ENCODE measurements at regions not wholly inside any gene's neighbourhood (a gene's known extent, or its start where the extent isn't known, plus 50 kb on each side); places are given as distances from the start of the nearest gene placed in this dataset.
"Not testable (repeated sequence)": the region's sequence is repeated elsewhere in the genome, so short reads cannot be mapped to it uniquely, and the experiment has no call there.

GRCh38 chr12:18828483-18828882, 90.6 kb downstream of the CAPZA3 start:
- Histone ChIP-seq H3K27ac (ENCODE audit: low read depth, low read length) (no peak overlapping the region), H4K20me1 (ENCODE audit: low read depth, low read length) (no peaks in the 10 kb centered on the region), H3K27me3 (ENCODE audit: low read length) (no peaks in the 10 kb centered on the region), H3K9ac (ENCODE audit: low read length) (no peak overlapping the region), H3K4me3 (ENCODE audit: insufficient read depth, low read length, poor library complexity, severe bottlenecking) (no peak overlapping the region), H3K36me3 (ENCODE audit: low read length) (no peaks in the 10 kb centered on the region), H2AFZ (ENCODE audit: low read depth, low read length, severe bottlenecking) (no peak overlapping the region), H3K4me2 (ENCODE audit: low read depth, low read length, poor library complexity, severe bottlenecking) (no peak overlapping the region), H3K79me2 (ENCODE audit: insufficient read depth, low read length) (no peaks in the 10 kb centered on the region), H3K9me3 (ENCODE audit: insufficient read depth, low read length) (peaks cover 10% of the 10 kb centered on the region), H3F3A (ENCODE audit: insufficient read depth) (no peaks in the 10 kb centered on the region), H3K9me2 (replicated peaks; ENCODE audit: insufficient read depth, low read length) (no peaks in the 10 kb centered on the region)
- TF ChIP-seq CTCF (IDR thresholded peaks at IDR 0.05; ENCODE audit: insufficient read depth, low read length, poor library complexity, severe bottlenecking) (no peak), EZH2phosphoT487 (conservative IDR thresholded peaks at IDR 0.05; ENCODE audit: low read length) (no peak)

GRCh38 chr12:18828987-18829386, 91.1 kb downstream of the CAPZA3 start:
- H3K4me3 ChIP-seq (ENCODE audit: insufficient read depth, low read length, poor library complexity, severe bottlenecking), result no peak overlapping the region
- H3K27me3 ChIP-seq (ENCODE audit: low read length), result no peaks in the 10 kb centered on the region
- no peaks in the 10 kb centered on the region for H4K20me1 ChIP-seq (ENCODE audit: low read depth, low read length)
- H3K4me2 ChIP-seq (ENCODE audit: low read depth, low read length, poor library complexity, severe bottlenecking), result no peak overlapping the region
- no peak overlapping the region for H2AFZ ChIP-seq (ENCODE audit: low read depth, low read length, severe bottlenecking)
- H3F3A ChIP-seq (ENCODE audit: insufficient read depth), result no peaks in the 10 kb centered on the region
- no peaks in the 10 kb centered on the region for H3K9me2 ChIP-seq (replicated peaks; ENCODE audit: insufficient read depth, low read length)
- TF ChIP-seq CTCF (IDR thresholded peaks at IDR 0.05; ENCODE audit: insufficient read depth, low read length, poor library complexity, severe bottlenecking) (no peak), EZH2phosphoT487 (conservative IDR thresholded peaks at IDR 0.05; ENCODE audit: low read length) (no peak)
- H3K9me3 ChIP-seq (ENCODE audit: insufficient read depth, low read length), result peaks cover 10% of the 10 kb centered on the region
- no peak overlapping the region for H3K27ac ChIP-seq (ENCODE audit: low read depth, low read length)
- no peak overlapping the region for H3K9ac ChIP-seq (ENCODE audit: low read length)
- no peaks in the 10 kb centered on the region for H3K36me3 ChIP-seq (ENCODE audit: low read length)
- no peaks in the 10 kb centered on the region for H3K79me2 ChIP-seq (ENCODE audit: insufficient read depth, low read length)

GRCh38 chr12:18832932-18833331, 95.0 kb downstream of the CAPZA3 start:
- not testable (repeated sequence) for H3K27ac ChIP-seq (ENCODE audit: low read depth, low read length); H3K79me2 ChIP-seq (ENCODE audit: insufficient read depth, low read length); H3K9ac ChIP-seq (ENCODE audit: low read length); H3K36me3 ChIP-seq (ENCODE audit: low read length); H3K4me2 ChIP-seq (ENCODE audit: low read depth, low read length, poor library complexity, severe bottlenecking); H3F3A ChIP-seq (ENCODE audit: insufficient read depth); H3K27me3 ChIP-seq (ENCODE audit: low read length); H3K4me3 ChIP-seq (ENCODE audit: insufficient read depth, low read length, poor library complexity, severe bottlenecking); H2AFZ ChIP-seq (ENCODE audit: low read depth, low read length, severe bottlenecking); H4K20me1 ChIP-seq (ENCODE audit: low read depth, low read length); H3K9me2 ChIP-seq (replicated peaks; ENCODE audit: insufficient read depth, low read length)
- H3K9me3 ChIP-seq (ENCODE audit: insufficient read depth, low read length), result peaks cover 10% of the 10 kb centered on the region

- Histone ChIP-seq H3K27me3 (ENCODE audit: low read length) (no peaks in the 10 kb centered on the region), H2AFZ (ENCODE audit: low read depth, low read length, severe bottlenecking) (no peak overlapping the region), H3K4me2 (ENCODE audit: low read depth, low read length, poor library complexity, severe bottlenecking) (no peak overlapping the region), H3K36me3 (ENCODE audit: low read length) (no peaks in the 10 kb centered on the region), H3F3A (ENCODE audit: insufficient read depth) (no peaks in the 10 kb centered on the region), H3K79me2 (ENCODE audit: insufficient read depth, low read length) (no peaks in the 10 kb centered on the region), H3K4me3 (ENCODE audit: insufficient read depth, low read length, poor library complexity, severe bottlenecking) (no peak overlapping the region), H3K9me3 (ENCODE audit: insufficient read depth, low read length) (no peaks in the 10 kb centered on the region), H3K27ac (ENCODE audit: low read depth, low read length) (no peak overlapping the region), H4K20me1 (ENCODE audit: low read depth, low read length) (no peaks in the 10 kb centered on the region), H3K9ac (ENCODE audit: low read length) (no peak overlapping the region), H3K9me2 (replicated peaks; ENCODE audit: insufficient read depth, low read length) (no peaks in the 10 kb centered on the region)
- TF ChIP-seq CTCF (IDR thresholded peaks at IDR 0.05; ENCODE audit: insufficient read depth, low read length, poor library complexity, severe bottlenecking), result no peak
Measured at GRCh38 chr12:18837025-18837424, 99.1 kb downstream of the CAPZA3 start.

Data from SU-DHL-6 (cell line).